Activated T-cell treated with anti-CD3 and anti-CD28 coated beads, Interleukin-2, amount 50 U/mL, for 48 hours (primary cell): ENCODE measurements at regions not wholly inside any gene's neighbourhood (a gene's known extent, or its start where the extent isn't known, plus 50 kb on each side); places are given as distances from the start of the nearest gene placed in this dataset.

Experiments used
- DNase-seq, 2 experiments: peaks; one replicate each; pipeline ENCODE4 v3.0.0-alpha.2; 2020

DNA sequence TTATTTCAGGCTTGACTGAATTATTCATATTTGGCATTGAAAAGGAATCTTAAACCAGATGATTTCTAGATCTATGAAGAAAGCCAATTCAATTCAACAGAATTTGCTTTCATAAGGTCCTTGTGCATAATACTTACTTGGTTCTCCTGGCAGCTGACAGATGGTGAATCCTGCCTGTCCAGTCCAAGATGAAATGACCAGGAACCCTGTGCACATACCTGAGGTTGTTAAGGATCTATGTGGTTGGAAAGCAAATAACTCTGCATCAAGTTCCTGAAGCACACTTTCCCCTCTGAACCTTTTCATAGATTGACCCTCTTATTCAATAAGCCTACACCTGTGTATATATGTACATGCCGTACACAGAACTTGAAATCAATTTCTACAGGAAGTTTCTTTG is 562.7 kb downstream of the PPARGC1A start:
- DNase-seq = no peak

- no peak for DNase-seq
Measured at GRCh38 chr4:23324021-23324690, 565.7 kb downstream of the PPARGC1A start.

GRCh38 chr4:23323436-23323835 is 566.4 kb downstream of the PPARGC1A start:
- no peak for DNase-seq

- DNase-seq = no peak
Measured at GRCh38 chr4:23322732-23323131, 567.1 kb downstream of the PPARGC1A start.

- no peak for DNase-seq
Measured at GRCh38 chr4:23320931-23321587, 568.8 kb downstream of the PPARGC1A start.

DNA sequence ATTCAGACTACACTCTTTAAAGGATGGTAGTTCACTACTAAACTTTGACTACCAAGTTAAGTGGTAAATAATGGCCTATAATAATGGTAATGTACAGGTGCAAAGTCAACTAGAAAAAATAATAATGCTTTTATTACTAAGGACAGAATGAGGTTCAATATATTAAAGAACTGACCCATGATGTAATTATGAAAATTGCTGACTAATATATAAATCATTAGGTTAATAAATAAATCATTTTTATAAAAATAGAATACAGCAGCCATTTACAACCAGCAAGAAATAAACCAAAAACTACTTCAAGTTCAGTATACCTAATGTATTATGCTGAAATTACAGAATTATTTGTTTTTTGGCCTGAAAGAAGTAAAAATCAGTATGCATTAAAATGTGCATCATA is 577.2 kb downstream of the PPARGC1A start:
- DNase-seq = no peak

DNA sequence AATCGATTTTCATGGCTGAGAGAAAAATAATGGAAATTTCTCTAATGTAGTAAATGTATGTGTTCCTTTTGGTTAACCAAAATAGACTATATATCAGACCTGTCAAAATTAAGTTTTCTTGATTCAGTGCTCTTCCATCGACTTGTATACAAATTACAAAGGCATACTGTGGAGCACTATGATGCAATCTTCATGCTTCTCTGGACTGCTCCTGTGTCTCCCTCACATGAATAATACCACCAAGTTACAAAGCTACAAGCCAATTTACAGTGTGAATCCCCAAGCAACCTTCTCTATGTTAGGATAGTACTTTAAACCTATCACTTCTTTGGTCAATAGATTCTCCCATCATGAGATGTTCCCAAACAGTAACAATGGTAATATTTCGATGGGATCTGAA is 577.9 kb downstream of the PPARGC1A start:
- no peak for DNase-seq

DNA sequence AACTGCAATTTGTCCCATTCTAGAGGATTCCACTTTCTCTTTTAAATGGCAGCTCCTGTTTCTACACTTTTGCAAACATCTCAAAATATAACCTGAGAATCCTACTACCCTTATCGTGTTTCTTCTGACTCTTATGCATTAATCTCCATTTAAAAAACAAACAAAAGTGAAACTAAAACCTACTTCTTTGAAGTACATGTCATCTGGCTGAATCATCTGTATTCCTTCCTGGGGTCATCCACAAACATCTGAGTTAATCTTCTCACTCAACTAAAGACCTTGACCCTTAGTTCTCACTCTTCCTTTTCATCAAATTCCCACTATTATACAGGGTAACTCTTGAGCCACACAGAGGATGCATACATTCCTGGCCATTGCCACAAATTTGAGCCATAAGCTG is 584.8 kb downstream of the PPARGC1A start:
- no peak for DNase-seq

- no peak for DNase-seq
Measured at GRCh38 chr4:23298371-23298770, 591.5 kb downstream of the PPARGC1A start.

GRCh38 chr4:23297327-23297726 is 592.5 kb downstream of the PPARGC1A start:
- no peak for DNase-seq

DNA sequence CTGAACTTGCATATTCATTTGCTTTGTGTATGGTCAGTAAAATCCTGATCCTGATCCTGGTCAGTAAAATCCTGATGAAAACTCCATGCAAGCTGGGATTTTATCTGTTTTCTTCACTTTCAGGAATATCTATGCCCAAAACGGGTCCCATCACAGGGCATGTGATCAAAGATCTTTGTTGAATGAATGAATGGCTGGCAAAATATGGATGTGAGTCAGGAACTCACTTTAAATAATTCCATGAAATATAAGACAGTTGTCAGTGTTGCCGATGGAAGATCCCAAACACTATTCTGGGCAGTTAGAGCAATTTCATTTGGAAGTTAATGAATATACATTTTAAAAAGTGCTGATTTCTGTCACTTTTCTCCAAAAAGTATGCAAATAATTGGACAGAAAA is 598.4 kb downstream of the GBA3 start:
- DNase-seq = no peak

- DNase-seq = no peak
Measured at GRCh38 chr4:23290656-23291055, 597.9 kb downstream of the GBA3 start.

GRCh38 chr4:23279377-23279986 is 586.7 kb downstream of the GBA3 start:
- DNase-seq = no peak

DNA sequence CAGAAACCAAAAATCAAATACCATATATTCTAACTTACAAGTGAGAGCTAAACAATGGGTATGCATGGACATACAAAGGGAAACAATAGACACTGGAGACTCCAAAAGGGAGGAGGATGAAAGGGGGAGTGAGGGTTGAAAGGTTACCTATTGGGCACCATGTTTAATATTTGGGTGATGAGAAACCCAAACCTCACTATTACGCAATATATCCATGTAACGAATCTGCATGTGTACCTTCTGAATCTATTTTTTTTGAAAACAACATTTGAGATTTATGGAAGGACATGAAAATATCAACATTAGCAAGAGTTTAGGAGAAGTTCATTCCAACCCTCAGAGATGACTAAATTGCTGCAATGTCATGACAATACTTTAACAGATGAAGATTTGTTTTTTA is 586.1 kb downstream of the GBA3 start:
- no peak for DNase-seq

DNA sequence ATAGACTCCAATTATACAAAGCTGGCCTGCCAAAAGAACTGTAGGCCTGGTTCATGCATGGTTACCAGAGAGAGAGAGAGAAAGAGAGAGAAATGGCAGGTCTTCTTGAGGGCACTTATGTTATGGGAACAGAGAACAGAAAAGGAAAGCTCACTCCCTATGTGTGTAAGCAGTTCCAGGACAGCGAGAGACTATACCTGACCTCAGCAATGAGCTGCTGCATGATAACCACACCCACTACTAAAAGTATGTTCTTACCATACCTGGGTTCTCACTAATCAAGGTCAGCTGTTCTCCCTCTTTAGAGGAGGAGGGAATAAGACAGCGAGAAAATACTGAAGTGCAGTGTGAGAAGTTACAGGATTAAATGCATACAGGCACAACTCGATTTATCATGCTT is 583.3 kb downstream of the GBA3 start:
- no peak for DNase-seq

GRCh38 chr4:23269566-23269965 is 576.8 kb downstream of the GBA3 start:
- no peak for DNase-seq

GRCh38 chr4:23268072-23268771 is 575.5 kb downstream of the GBA3 start:
- no peak for DNase-seq

GRCh38 chr4:23266401-23266800 is 573.7 kb downstream of the GBA3 start:
- DNase-seq = no peak

DNA sequence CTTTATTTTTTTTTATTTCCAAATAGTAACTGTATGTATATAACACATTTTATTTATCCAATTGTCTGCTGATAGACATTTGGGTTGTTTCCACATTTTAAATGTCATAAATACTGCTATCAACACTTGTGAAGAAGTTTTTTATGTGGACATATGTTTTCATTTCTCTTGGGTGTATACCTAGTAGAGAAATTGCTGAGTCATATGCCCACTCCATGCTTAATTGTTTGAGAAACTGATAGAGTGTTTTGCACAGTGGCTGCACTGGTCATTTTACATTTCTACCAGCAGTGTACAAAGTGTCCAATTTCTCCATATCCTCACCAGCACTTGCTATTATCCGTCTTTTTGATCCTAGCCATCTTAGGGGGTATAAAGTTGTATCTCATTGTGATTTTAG is 567.8 kb downstream of the GBA3 start:
- no peak for DNase-seq

DNA sequence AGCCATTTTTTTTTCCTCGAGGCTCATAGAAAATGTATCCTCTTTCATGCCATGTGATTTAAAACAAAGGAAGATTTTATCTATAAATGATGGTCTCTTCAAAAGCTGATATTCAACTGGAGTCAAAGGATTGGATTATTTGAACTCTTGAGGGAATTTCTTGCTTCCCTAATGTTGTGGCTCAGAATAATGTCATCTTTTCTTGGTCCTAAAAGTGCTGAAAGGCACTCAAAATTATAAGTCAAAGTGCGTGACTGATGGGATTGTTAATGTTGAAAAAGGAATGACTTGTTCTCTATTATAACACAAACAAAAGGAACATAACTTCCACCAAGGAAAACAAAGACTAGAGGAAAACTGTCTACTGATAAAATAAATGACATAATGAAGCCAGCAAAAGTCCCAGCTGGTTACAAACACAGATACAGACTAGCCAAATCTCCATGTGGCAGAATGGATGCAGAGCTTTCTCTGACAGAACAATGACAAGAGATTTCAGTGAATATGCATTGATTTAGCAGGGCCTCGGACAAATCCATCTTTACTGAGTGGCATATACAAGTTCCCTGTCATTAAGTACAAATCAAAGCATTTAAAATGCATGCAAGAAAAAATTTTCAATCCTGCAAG is 552.6 kb downstream of the GBA3 start:
- DNase-seq = no peak

DNA sequence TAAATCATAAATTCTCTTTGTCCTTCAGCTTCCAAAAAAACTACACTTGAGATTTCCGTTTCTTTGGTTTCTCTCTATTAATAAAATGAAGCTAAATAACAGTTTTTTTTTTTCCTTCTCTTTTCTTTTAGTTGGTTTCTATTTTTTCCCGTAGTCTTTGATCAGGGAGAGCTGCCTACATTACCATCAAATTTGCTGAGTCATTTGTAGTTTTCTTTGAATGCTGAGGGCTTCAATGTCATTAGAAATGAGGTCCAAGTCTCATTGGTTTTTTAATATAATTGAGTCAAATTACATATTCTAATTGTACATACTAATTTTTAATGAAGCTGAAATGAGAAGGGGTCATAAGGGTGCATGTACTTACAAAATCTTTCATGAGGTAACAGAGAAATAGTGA is 550.2 kb downstream of the GBA3 start:
- DNase-seq = no peak

GRCh38 chr4:23241408-23241807 is 548.7 kb downstream of the GBA3 start:
- no peak for DNase-seq

GRCh38 chr4:23238848-23239247 is 546.1 kb downstream of the GBA3 start:
- DNase-seq = no peak
